Gastrocnemius medialis (tissue), 4 donors: ENCODE measurements at regions not wholly inside any gene's neighbourhood (a gene's known extent, or its start where the extent isn't known, plus 50 kb on each side); places are given as distances from the start of the nearest gene placed in this dataset.

Source experiments
- ATAC-seq, 2 donors: fragments of 150-250 bp; one replicate each; pipeline ENCODE4 v1.9.1; 2016
- DNase-seq, 2 donors: peaks; one replicate each; pipeline ENCODE4 v3.0.0-alpha.2; 2019
- H3K27ac ChIP-seq, 4 donors: fragments of 200-600 bp; sonication (generic); 1 replicate in 1 of 4; 2 replicates in 3 of 4; pipeline ENCODE4 v1.5.1; 2016 to 2018; ENCODE audit warnings: mild to moderate bottlenecking in 2 of 4, moderate library complexity in 1 of 4
- H3K27me3 ChIP-seq, 3 donors: fragments of 200-600 bp; sonication (generic) in 2 of 3; 1 replicate in 1 of 3; 2 replicates in 2 of 3; pipeline versions ENCODE4 v1.5.1 to v1.6.0; 2016 to 2019; ENCODE audit warnings: mild to moderate bottlenecking in 1 of 3, moderate library complexity in 1 of 3
- H3K36me3 ChIP-seq, 2 donors: fragments of 200-600 bp; sonication (generic) in 1 of 2; one replicate each; pipeline ENCODE4 v1.5.1; 2017 to 2018
- H3K4me1 ChIP-seq, 2 donors: fragments of 200-600 bp; sonication (generic) in 1 of 2; one replicate each; pipeline ENCODE4 v1.5.1; 2016 to 2017; ENCODE audit warnings: mild to moderate bottlenecking in 2 of 2
- H3K4me3 ChIP-seq, 4 donors: fragments of 200-600 bp; sonication (generic) in 3 of 4; 1 replicate in 1 of 4; 2 replicates in 3 of 4; pipeline ENCODE4 v1.5.1; 2016 to 2019; ENCODE audit warnings: mild to moderate bottlenecking in 2 of 4
- H3K9me3 ChIP-seq, 3 donors: fragments of 200-600 bp; sonication (generic) in 2 of 3; 1 replicate in 1 of 3; 2 replicates in 2 of 3; pipeline ENCODE4 v1.5.1; 2016 to 2019
- CTCF ChIP-seq, 5 experiments: fragments of 450-650 bp in 3 of 5; fragments of 200-600 bp in 2 of 5; sonication (generic) in 2 of 5; IDR thresholded peaks in 4 of 5; conservative IDR thresholded peaks in 1 of 5; 1 replicate in 4 of 5; 2 replicates in 1 of 5; pipeline ENCODE4 v1.5.1; 2016 to 2019; ENCODE audit warnings: antibody characterized with exemption in 5 of 5, mild to moderate bottlenecking in 3 of 5, moderate library complexity in 3 of 5
- POLR2A ChIP-seq, 2 donors: fragments of 450-650 bp; IDR thresholded peaks; one replicate each; pipeline ENCODE4 v1.6.1; 2017; ENCODE audit warnings: antibody characterized with exemption in 2 of 2, mild to moderate bottlenecking in 2 of 2, moderate library complexity in 2 of 2
- in situ Hi-C, 4 donors: fragments of 200-750 bp; cut with MboI; loops; one replicate each; pipeline versions ENCODE4 v1.15.0 to v1.8.0; 2017; ENCODE audit warnings: low sequenced_read_pairs in 4 of 4
- intact Hi-C: fragments of 100-400 bp; cut with DNase I; formaldehyde crosslinking; loops from one replicate; pipeline ENCODE4 v1.15.1; 2023; ENCODE audit warnings: low total_unique reads

GRCh38 chr10:109126016-109126415, 797.3 kb downstream of the XPNPEP1 start:
- Histone ChIP-seq H3K4me3 (no peak overlapping the region), H3K4me1 (no peaks in the 10 kb centered on the region), H3K27me3 (no peaks in the 10 kb centered on the region), H3K9me3 (no peaks in the 10 kb centered on the region), H3K27ac (no peak overlapping the region), H3K36me3 (no peaks in the 10 kb centered on the region)
- ATAC-seq (no peak), DNase-seq (no peak)
- TF ChIP-seq CTCF (IDR thresholded peaks at IDR 0.05 in 4 of 5, conservative IDR thresholded peaks at IDR 0.05 in 1 of 5) = no peak
- intact Hi-C loops (no loop called here), in situ Hi-C loops (no loop called here)

DNA sequence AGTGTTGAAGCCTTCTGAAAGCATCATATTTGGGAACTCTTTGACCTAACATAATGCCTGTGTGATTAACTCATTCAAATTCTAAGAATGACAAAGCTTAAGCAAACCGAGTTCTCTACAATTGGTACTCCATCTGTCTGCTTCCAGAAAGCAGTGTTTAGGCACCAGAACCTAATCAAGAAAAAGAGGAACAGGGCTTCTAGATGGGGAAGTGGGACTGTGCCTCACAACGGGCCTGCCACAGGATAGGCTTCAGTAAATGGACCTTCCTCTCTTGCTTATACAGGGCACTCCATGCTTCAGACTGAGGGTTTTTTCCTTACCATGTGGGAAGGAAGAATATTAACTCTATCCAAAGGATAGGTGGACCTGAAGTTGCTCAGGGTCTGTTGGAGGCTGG, 808.1 kb downstream of the XPNPEP1 start:
- H3K4me1 ChIP-seq = no peaks in the 10 kb centered on the region
- TF ChIP-seq POLR2A (IDR thresholded peaks at IDR 0.05) (no peak), CTCF (IDR thresholded peaks at IDR 0.05 in 4 of 5, conservative IDR thresholded peaks at IDR 0.05 in 1 of 5) (no peak)
- in situ Hi-C loops (no loop called here), intact Hi-C loops (no loop called here)
- no peak overlapping the region for H3K27ac ChIP-seq
- no peaks in the 10 kb centered on the region for H3K36me3 ChIP-seq
- DNase-seq (no peak), ATAC-seq (no peak)
- H3K4me3 ChIP-seq = no peak overlapping the region
- no peaks in the 10 kb centered on the region for H3K9me3 ChIP-seq
- H3K27me3 ChIP-seq = no peaks in the 10 kb centered on the region

DNA sequence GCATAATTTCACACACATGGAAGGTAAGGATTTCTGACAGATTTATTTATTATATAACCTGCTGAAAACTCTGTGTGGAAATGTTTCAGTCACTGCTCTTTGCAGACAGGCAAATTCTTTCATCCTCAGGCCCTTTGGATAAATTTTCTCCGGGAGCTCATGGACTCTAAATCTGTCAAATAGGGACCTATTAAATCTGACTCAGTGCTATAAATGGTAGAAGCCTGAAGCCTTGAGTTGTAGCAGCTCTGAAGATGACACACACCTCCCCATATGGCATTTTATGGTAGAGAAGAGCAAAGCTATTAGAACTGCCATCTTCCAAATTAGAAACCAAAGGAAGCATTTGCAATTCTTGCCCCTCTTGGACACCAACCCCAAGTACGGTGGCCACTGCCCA, 808.7 kb downstream of the XPNPEP1 start:
- Histone ChIP-seq H3K27ac (no peak overlapping the region), H3K9me3 (no peaks in the 10 kb centered on the region), H3K27me3 (no peaks in the 10 kb centered on the region), H3K4me1 (no peaks in the 10 kb centered on the region), H3K4me3 (no peak overlapping the region), H3K36me3 (no peaks in the 10 kb centered on the region)
- no peak for ATAC-seq
- intact Hi-C loops = no loop called here
- no peak for DNase-seq
- in situ Hi-C loops = no loop called here
- TF ChIP-seq POLR2A (IDR thresholded peaks at IDR 0.05) (no peak), CTCF (IDR thresholded peaks at IDR 0.05 in 4 of 5, conservative IDR thresholded peaks at IDR 0.05 in 1 of 5) (no peak)

DNA sequence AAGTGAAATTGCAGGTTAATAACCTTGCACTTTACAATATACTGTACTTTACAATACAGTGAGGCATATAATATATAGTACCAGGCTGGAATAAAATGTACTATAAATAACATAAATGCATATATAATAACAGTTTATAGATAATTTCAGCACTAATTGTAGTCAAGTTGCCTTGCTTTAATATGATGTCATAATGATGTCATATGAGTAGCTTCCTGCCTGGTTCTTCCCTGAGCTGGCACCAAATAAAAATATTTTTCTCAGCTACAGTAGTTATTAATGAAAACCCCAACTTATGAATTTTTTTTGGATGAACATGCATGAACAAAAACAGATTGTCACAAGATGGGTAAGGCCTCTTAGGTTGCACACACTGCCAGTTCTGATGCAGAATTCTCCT, 816.7 kb downstream of the XPNPEP1 start:
- no peak for DNase-seq
- no peaks in the 10 kb centered on the region for H3K4me1 ChIP-seq
- no peaks in the 10 kb centered on the region for H3K27me3 ChIP-seq
- H3K36me3 ChIP-seq = no peaks in the 10 kb centered on the region
- intact Hi-C loops = no loop called here
- ATAC-seq = no peak
- TF ChIP-seq POLR2A (IDR thresholded peaks at IDR 0.05) (no peak), CTCF (IDR thresholded peaks at IDR 0.05 in 4 of 5, conservative IDR thresholded peaks at IDR 0.05 in 1 of 5) (no peak)
- no peaks in the 10 kb centered on the region for H3K9me3 ChIP-seq
- no peak overlapping the region for H3K27ac ChIP-seq
- H3K4me3 ChIP-seq = no peak overlapping the region
- in situ Hi-C loops = no loop called here

GRCh38 chr10:109105725-109106124, 817.6 kb downstream of the XPNPEP1 start:
- no peak for ATAC-seq
- H3K36me3 ChIP-seq = no peaks in the 10 kb centered on the region
- no peaks in the 10 kb centered on the region for H3K4me1 ChIP-seq
- intact Hi-C loops = no loop called here
- H3K4me3 ChIP-seq = no peak overlapping the region
- no peak for TF ChIP-seq CTCF (IDR thresholded peaks at IDR 0.05 in 4 of 5, conservative IDR thresholded peaks at IDR 0.05 in 1 of 5)
- TF ChIP-seq POLR2A (IDR thresholded peaks at IDR 0.05) = no peak
- no peak overlapping the region for H3K27ac ChIP-seq
- in situ Hi-C loops = no loop called here
- H3K27me3 ChIP-seq = no peaks in the 10 kb centered on the region
- no peaks in the 10 kb centered on the region for H3K9me3 ChIP-seq
- DNase-seq = no peak
